GM21360 (cell line): ENCODE measurements at regions not wholly inside any gene's neighbourhood (a gene's known extent, or its start where the extent isn't known, plus 50 kb on each side); places are given as distances from the start of the nearest gene placed in this dataset.
A peak's percentile ranks its signal among the peaks of the same experiment; 100 is the strongest.
"Not testable (repeated sequence)": the region's sequence is repeated elsewhere in the genome, so short reads cannot be mapped to it uniquely, and the experiment has no call there.

Source experiments
- ATAC-seq: cut with Tn5 transposase; IDR thresholded peaks from one replicate; pipeline ENCODE4 v1.9.1; 2021; ENCODE audit warnings: mild to moderate bottlenecking, moderate library complexity; ENCODE audit not compliant: unreplicated experiment

DNA sequence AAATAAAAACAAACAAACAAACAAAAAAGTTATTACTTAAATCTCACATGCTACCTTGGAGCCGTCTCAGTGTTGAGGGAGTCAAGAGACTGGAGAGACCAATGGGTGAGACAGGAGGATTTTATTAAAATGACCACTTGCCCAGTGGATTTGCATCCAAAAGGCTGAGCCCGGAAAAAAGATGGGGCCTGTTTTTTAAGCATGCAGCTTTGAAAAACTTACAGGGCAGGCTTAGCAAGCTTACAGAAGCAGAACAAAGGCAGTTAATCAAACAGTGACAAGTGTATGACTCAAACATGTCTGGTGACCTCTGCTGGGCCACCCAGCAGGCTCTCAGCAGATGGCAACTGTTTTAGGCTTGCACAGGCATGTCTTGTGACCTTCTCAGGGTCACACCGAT, 82.5 kb downstream of the POTEH start:
- ATAC-seq: not testable (repeated sequence)

DNA sequence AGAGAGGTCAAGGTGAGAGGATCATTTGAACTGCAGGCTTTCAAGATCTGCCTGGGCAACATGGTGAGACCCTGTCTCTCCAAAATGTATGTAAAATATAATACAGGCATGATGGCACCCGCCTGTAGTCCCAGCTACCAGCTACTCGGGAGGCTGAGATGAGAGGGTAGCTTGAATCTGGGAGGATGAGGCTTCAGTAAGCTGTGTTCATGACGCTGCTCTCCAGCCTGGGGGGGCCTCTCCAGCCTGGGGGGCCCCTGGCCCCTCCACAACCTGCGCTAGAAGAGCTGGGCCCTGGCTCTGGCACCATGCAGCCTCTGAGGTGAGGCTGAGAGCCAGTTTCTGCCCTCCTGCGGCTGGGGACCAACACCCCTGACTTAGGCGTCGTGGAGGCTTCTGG, 85.3 kb downstream of the POTEH start:
- ATAC-seq: not testable (repeated sequence)

DNA sequence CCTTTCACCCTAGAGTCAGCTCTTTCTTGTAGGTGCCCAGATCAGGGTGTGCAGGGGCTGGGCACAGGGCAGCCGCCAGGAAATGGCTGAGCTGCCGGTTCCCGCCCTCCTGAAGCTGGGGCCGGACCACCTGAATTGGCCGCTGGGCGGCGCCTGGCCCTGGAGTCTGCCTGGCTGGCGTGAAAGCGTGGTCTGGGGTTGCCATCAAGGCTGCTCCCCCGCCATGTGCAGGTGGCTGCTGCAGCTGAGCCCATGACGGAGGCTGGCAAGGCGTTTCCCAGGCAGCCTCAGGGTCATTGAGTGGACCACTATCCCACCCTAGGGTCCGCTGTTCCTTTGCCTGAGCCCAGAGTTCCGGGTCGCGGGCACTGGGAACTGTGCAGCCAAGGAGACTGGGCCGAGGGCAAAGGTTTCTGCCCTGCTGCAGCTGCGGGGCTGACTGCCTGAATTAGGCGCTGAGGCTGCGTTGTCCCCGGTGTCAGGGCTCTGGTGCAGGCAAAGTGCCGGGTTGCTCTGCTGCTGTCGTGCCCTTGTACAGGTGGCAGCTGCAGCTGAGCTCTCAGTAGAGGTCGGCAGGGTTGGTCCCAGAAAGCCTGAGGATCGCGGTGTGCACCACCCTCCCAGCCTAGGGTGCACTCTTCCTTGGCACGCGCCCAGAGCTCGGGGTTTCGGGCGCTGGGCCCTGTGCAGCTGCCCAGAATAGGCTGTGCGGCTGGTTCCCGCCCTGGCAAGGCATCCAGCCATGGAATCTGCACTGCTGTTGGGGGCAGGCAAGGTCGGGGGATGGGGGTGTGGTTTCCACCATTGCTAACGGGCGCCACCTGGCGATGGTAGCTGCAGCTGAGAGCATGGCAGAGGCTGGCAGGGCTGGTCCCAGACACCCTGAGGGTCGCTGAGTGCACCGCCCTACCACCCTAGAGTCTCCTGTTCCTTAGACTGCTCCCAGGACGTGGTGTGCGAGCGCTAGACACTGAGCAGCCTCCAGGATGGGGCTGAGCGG, 86.1 kb downstream of the POTEH start:
- ATAC-seq: not testable (repeated sequence)

DNA sequence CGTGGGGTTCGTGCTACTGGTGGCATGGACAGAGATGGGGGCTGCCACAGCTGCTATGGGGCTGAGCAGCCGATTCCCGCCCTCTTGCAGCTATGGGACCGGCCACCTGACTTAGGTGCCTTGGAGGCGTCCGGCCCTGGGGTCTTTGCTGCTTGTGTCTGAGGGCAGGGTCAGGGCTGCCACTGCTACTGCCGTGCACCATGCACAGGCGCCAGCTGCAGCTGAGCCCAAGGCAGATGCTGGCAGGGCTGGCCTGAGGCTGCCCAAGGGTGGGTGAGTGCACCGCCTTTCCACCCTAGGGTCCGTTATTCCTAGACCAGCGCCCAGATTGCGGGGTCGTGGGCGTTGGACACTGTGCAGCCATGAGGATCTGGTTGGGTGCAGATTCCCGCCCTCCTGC, 86.9 kb downstream of the POTEH start:
- not testable (repeated sequence) for ATAC-seq

DNA sequence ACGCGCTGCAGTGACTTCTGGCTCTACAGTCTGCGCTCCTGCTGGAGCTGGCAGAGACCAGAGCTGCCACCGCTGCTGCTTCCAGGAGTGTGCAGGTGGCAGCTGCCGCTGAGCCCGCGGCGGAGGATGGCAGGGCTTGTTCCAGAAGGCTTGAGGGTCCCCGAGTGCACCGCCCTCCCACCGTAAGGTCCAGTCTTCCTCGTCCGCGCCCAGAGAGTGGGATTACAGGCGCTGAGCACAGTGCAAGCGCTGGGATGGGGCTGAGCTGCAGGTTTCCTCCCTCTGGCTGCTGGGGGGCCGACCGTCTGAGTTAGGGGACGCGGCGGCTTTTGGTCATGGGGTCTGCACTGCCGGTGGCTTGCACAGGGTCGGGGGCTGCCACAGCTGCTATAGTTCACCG, 87.3 kb downstream of the POTEH start:
- ATAC-seq: not testable (repeated sequence)

DNA sequence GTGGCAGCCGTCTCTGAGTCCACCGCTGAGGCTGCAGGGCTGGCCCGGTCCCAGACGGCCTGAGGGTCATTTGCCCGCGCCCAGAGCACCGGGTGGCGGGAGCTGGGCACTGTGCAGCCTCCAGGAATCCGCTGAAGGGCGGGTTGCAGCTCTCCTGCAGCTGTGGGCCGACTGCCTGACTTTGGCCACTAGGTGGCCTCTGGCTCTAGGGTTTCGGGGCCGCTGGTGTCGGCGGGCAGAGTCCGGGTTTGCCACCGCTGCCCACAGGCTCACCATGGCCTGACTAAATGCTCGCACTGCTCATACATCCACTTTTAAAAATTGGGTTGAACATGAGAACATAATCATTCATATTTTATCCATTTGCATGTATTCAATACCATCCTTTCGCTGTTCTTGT, 87.7 kb downstream of the POTEH start:
- ATAC-seq: not testable (repeated sequence)

DNA sequence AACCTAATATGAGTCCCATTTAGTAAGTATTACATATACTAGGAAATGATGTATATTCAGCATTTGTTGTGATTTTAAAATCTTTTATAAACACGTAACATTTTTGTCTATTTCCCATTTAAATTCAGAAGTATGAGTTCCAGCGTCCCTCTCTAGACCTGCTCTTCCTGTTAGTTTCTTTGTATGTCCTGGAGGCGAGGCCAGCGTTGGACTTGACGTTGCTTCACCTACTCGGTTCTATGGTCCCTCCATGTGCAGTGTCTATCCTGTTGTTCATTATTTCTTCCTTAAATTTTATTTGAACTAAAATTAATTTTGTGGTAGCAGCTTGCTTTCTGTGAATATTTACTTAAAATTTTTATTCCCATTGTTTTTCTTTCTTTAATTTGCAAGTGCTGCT, 88.5 kb downstream of the POTEH start:
- ATAC-seq: not testable (repeated sequence)

DNA sequence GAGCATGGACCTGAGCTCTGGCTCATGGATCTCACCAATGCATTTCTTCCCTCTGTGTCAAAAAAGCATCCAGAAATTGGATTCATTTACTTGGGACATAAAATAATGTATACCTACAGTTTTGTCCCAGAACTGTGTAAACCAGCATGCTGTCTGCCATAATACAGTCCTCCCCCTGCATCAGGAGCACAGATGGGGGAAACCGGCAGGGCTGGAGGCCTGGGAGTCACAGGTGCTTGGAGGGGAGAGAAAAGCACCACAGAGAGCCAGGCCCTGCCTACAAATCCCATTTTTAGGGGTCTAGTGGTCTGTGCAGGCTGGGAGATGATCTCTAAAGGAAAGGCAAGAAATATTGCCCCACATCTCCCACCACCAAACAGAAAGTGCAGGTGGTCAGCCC, 91.8 kb downstream of the POTEH start:
- ATAC-seq: not testable (repeated sequence)

DNA sequence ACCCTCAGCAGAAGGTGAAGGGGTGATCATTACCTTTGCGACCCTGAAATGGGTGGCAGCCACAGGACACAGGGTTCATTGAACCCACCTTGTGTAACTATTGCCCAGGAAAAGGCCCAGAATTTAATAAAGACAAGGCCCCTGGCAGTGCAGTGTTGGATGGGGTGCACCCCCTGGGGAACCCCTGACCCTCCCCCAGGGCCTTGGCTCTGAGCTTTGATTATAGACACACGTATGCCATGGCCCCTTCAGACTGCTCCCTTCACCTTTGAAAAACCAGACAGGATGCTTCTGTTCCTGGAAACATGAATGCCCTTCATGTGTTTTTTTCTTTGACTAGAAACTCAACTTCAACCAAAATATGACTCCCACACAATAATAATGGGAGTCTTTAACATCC, 93.1 kb downstream of the POTEH start:
- ATAC-seq: not testable (repeated sequence)

DNA sequence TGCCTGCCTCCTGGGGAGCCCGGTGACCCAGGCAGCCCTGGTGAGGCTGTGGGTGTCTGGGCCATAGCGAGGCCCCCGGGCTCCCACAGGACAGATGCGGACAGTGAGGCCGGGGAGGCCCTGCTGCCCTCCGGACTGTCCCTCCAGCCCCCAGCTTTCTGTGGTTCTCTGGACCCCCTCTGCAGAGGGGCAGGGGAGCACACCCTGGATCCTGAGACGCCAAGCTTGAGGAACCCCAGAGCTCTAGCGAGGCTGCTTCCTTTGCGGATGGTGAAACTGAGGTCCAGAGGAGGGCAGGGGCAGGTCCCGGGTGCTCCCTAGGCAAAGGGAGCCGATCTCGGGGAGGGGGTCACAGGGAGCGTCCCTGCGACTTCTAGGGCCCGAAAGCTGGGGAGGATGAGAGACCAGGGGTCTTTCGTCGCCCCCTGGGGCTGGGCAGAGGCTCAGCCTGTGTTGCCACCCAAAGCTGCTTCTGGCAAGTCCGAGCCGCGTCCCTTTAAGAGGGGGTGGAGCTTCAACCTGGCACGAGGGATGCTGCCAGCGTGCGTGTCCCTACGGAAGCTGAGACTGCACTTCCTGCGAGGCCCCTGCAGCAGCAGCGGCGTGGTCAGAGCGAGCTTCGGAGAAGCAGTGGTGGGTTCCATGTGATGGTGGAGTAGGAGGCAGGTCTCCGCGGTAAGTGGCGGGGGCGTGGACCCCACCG, 94.7 kb downstream of the POTEH start:
- not testable (repeated sequence) for ATAC-seq

DNA sequence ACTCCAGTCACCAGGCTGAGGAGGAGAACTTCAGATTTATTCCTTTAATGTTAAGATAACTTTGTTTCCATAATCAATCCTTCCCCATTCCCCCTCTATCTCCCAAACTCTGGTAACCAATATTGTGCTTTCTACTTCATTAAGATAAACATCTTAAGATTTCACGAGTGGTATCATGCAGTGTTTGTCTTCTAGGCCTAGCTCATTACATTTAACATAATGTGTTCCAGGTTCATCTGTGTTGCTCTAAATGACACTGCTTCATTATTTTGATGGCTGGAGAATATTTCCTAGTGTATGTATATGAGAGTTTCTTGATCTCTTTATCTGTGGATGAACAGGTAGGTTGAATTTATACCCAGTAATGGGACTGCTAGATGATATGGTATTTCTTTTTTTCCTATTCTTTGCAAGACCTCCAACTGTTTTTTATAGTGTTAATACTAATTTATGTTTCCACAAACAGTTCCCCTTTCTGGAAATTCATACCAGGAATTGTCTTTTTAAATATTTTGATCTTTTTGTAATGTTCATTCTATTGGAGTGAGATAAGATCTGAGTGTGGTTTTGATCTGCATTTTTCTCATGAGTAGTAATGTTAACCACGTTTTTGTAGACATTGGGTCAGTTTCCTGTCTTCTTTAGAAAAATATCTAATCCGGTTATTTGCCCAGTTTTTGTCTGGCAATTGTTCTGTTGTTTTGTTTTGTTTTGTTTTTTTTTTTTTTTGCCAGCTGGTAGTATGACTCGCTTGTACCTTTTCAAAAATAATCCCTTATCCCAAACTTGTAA, 97.3 kb downstream of the POTEH start:
- ATAC-seq: not testable (repeated sequence)

DNA sequence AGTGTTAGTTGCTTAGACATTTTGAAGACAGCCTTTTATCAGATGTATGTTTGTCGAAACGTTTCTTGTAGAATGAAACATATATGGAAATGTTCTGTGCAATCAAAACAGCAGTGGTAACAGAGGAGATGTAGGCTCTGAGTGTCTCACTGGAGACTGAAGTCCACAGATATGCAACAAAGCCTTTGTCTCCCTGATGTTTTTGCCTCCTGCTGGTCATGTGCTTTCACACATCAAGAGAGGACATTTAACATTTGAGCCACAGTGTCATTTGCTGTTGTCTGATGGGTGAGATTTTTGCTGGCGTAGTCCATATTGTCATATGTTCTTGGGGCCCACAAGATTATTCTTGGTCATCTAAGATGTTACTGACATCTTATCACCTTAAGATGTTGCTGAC, 101.7 kb downstream of the POTEH start:
- not testable (repeated sequence) for ATAC-seq

DNA sequence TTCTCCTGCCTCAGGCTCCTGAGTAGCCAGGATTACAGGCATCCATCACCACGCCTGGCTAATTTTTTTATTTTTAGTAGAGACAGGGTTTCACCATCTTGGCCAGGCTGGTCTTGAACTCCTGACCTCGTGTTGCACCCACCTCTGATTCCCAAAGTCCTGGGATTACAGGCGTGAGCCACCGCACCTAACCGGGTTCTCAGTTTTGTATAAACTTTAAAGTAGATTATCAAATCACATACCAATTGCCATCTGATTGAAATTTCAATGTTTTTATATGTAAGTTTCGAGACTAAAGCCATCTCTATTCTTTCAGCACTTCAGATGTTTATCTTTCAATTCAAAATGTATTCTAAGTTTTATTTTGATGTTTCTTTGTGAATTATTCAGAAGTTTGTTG, 110.1 kb downstream of the POTEH start:
- not testable (repeated sequence) for ATAC-seq

DNA sequence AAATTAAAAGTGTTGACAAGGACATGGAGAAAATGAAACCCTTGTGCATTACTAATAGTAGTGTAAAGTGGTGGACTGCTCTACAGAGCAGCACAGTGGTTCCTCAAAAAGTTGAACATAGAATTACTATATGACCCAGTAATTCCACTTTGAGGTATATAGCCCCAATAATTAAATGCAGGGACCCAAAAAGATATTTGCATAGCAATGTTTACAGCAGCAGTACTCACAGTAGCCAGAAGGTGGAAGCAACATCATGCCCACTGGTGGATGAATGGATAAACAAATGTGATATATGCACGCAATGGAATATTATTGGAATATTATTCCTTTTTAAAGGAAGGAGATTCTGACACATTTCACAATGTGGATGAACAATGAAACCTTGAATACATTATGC, 121.3 kb downstream of the POTEH start:
- ATAC-seq: peak; percentile 69

DNA sequence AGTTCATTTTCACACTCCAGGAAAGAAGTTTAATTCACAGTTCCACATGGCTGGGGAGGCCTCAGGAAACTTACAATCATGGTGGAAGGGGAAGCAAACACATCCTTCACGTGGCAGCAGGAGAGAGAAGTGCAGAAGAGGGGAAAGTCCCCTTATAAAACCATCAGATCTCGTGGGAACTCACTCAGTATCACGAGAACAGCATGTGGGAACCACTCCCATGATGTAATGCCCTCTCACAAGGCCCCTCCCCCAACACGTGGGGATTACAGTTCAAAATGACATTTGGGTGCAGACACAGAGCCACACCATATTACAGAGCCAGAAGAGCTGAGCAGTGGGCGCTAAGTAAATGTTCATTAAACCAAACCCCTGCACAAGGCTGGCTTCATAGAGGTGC, 126.0 kb downstream of the POTEH start:
- not testable (repeated sequence) for ATAC-seq

DNA sequence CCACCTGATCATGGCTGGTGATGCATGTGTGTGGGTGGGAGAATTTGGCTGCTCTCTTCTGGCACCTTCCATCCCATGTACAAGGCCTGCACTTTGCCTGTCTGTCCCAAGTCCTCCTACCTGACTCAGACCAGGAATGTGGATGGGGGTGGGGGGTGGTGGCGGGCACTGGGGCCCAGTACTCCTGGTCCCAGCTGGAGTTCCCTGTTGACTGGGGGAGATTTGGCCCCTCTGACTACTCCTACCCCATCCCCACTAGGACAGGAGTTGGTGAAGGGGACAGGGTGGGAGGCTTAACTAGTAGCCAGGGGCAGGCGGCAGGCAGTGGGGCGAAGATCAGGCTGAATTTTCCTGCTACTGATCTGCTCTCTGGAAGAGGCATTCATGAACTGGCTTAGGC, 126.6 kb downstream of the POTEH start:
- not testable (repeated sequence) for ATAC-seq

DNA sequence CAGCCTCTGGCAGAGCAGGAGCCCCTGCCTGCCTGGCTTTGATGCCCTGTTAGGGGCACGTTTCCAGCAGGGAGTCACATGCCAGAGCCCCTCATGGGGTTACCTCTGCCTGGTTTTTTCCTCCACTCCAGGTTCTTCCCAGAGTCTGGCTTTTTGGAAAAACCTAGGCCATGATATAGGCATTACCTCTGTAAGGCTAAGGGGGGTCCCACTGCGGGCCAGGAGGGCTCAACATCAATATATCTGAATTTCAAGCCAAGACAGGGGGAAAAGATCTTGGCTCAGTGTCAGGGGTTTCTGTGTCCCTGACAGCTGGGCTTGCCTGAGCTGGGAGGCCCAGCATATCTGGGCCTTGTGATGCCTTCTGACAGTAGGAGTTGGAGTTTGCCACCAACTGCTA, 127.4 kb downstream of the POTEH start:
- not testable (repeated sequence) for ATAC-seq

DNA sequence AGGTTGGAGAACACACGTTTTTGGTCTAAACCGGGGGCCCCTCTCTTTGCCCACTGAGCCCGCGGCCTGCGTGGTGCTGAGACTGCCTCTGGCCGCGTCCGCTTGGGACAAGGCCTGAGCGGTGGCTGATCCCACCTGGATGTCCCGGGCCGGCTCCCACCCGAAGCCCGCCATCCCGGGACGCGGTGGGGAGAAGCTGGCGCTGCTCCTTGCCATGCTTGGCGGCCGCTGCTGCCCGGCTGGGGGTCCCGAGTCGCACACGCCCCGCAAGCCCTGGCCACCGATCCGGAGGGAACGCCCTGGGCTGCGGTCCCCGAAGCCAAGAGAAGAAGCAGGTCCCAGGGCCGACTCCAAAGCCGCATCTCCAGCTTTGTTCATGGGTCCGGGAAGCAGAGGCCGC, 130.1 kb downstream of the POTEH start:
- ATAC-seq: not testable (repeated sequence)

DNA sequence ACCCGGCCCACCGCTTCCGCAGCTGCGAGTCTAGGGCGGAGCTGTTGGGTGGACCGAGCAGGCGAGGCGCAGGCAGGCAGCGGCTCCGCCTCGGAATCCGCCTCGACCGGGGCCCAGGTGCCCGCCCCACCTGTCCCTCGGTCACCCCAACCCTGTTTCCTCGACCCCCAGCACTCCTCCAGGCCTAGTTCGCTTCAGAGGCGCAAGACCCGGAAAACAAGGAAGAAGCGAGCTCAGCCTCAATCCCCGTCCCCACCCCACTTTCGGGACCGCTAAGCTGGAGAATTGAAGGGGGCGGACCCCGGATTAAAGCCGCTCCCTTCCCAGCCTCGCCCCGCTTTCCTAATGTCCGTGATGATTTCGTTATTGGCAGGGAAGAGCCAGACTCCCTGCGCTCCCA, 131.3 kb downstream of the POTEH start:
- ATAC-seq: not testable (repeated sequence)

DNA sequence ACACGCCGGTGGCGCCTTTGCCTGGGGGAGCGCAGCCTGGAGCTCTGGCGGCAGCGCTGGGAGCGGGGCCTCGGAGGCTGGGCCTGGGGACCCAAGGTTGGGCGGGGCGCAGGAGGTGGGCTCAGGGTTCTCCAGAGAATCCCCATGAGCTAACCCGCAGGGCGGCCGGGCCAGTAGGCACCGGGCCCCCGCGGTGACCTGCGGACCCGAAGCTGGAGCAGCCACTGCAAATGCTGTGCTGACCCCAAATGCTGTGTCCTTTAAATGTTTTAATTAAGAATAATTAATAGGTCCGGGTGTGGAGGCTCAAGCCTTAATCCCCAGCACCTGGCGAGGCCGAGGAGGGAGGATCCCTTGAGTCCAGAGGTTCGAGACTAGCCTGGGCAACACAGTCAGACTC, 132.2 kb downstream of the POTEH start:
- ATAC-seq: not testable (repeated sequence)

DNA sequence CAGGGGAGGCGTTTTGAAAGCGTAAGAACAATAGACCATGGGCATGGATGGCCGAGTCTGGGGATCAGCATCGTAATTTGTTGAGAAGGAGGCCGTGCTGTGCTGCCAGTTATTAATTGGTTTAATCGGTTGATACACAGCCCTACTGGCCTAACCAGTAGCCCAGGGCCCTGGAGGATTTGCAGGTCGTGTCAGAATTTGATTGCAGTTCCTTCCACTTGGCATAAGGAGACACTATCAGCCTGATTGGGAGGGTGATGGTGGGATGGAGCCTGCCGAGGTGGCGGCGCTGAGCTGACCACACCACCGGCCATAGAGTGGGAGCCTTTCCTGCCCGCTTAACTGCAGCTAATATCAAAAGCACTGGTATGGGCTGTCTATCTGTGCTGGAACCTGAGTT, 133.4 kb downstream of the POTEH start:
- ATAC-seq: not testable (repeated sequence)
